Neutrophil (primary cell): ENCODE measurements at regions not wholly inside any gene's neighbourhood (a gene's known extent, or its start where the extent isn't known, plus 50 kb on each side); places are given as distances from the start of the nearest gene placed in this dataset.

Source experiments
- H3K27ac ChIP-seq: fragments of 200-600 bp; sonication (generic); 2 replicates; pipeline ENCODE4 v1.5.1; 2016; ENCODE audit warnings: mild to moderate bottlenecking, moderate library complexity
- H3K27me3 ChIP-seq: fragments of 200-600 bp; sonication (generic); 2 replicates; pipeline ENCODE4 v1.6.0; 2016; ENCODE audit warnings: mild to moderate bottlenecking
- H3K36me3 ChIP-seq: fragments of 200-600 bp; sonication (generic); 2 replicates; pipeline ENCODE4 v1.5.1; 2017
- H3K4me1 ChIP-seq, 2 experiments: fragments of 200-600 bp in 1 of 2; sonication (generic) in 1 of 2; 1 replicate in 1 of 2; 2 replicates in 1 of 2; pipeline versions ENCODE4 v1.5.1 to v1.6.1; 2013 to 2016; ENCODE audit warnings: low read depth in 1 of 2, low read length in 1 of 2, mild to moderate bottlenecking in 1 of 2, moderate library complexity in 1 of 2; ENCODE audit not compliant: control insufficient read depth in 1 of 2, insufficient read depth in 1 of 2
- H3K4me3 ChIP-seq, 2 experiments: fragments of 200-600 bp in 1 of 2; sonication (generic) in 1 of 2; 1 replicate in 1 of 2; 2 replicates in 1 of 2; pipeline ENCODE4 v1.5.1; 2013 to 2016; ENCODE audit warnings: low read depth in 1 of 2, low read length in 1 of 2, mild to moderate bottlenecking in 1 of 2, moderate library complexity in 1 of 2
- H3K9me3 ChIP-seq: fragments of 200-600 bp; sonication (generic); 2 replicates; pipeline ENCODE4 v1.5.1; 2016
- CTCF ChIP-seq: fragments of 200-600 bp; sonication (generic); IDR thresholded peaks from 2 replicates; pipeline ENCODE4 v1.5.1; 2016; ENCODE audit warnings: antibody characterized with exemption

- no peak for TF ChIP-seq CTCF
- Histone ChIP-seq H3K4me3 (no peak overlapping the region), H3K4me1 (no peaks in the 10 kb centered on the region), H3K27me3 (no peaks in the 10 kb centered on the region), H3K27ac (no peak overlapping the region), H3K9me3 (no peaks in the 10 kb centered on the region), H3K36me3 (no peaks in the 10 kb centered on the region)
These were observed 55.5 kb downstream of the MID1IP1 start for GRCh38 chrX:38856670-38857265.

DNA sequence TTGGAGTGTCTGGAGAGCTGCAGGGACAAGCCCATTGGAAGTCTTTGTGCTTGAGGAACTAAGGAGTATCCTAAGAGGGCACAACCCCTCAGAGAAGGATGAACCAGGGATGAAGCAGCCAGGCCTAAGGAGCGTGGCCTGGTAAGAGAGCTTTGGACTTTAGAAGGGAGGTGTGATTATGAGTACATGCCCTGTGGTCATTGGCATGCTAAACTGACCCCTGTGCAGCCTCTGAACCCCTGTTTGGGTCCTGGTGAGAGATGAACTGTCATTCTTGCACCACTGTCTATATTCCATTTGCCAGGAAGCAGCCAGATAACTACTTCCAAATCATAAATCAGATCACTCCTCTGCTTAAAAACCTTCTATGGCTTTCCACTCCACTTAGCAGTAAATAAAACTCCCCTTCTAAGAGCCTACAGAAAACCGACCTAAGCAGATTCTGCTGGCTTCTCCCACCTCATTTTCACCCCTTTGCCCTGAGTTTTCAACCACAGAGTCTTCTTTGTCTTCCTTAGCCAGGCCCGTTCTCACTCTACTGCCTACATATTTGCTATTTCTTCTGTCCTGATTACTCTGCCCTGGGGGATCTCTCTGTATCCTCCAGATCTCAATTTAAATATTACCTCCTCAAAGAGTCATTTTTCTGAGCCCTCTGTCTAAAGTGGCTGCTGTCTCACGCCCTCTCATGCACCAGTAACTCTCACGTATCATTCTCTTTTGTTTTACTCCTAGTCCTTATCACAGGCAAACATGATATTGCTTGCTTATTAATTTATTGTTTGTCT lies 56.7 kb downstream of the MID1IP1 start:
- Histone ChIP-seq H3K4me3 (no peak overlapping the region), H3K27ac (no peak overlapping the region), H3K36me3 (no peaks in the 10 kb centered on the region), H3K9me3 (no peaks in the 10 kb centered on the region), H3K27me3 (no peaks in the 10 kb centered on the region), H3K4me1 (peaks cover 5% of the 10 kb centered on the region in 2 experiments)
- TF ChIP-seq CTCF = no peak

DNA sequence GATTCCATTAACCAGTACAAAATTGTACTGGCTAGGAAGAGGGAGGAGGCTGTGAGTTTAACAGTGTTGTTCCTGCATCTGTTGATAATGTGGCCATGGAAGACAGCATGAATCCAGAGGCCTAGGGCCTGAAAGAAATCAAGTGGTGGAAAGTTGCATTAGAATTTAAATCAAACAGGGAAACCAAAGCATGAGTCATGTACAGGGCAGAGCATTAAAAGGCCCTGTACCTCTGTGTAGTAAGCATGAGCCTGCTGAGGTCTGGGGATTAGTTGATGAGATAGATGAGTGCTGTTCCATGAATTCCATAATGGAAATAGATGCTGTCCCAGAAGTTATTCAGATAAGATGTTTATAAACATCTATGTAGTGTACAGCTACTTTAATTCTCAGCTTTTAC lies 58.3 kb downstream of the MID1IP1 start:
- Histone ChIP-seq H3K27ac (no peak overlapping the region), H3K27me3 (no peaks in the 10 kb centered on the region)
- no peak for TF ChIP-seq CTCF

DNA sequence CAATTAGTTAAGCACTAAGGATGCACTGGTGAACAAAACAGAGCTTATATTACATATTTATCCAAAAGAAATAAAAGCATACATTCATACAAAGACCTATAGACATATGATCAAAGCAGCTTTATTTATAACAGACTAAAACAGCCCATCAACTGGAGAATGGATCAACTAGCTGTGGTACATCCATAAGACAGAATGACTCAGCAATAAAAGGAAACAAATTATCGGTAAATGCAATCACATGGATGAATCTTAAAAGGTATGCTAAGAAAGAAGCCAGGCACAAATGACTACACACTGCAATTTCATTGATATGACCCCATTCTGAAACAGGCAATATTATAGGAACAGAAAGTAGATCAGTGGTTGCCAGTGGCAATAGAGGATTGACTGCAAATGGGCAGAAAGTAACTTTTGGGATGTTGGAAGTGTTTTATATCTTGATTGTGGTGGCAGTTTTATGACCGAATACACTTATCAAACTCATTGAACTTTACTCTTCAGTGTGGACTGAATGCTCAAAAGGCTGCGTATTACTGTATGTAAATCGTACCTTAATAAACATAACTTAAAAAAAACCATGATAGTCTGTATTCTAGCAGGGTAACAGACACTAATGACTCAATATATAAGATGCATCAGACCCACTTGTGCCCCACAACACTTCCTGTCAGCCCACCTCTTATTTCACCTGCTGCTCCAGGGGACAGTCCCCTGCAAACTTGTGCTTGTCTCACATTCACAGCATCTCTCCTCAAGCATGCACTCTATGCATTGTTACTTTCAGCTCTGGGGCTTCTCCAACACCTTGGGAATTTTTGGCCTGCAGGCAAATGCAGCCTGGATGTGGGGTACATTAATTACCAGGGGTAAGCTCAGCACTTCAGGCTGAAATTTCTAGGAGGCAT lies 59.1 kb downstream of the MID1IP1 start:
- no peak overlapping the region for H3K27ac ChIP-seq
- TF ChIP-seq CTCF = no peak
- H3K4me1 ChIP-seq = peaks cover 5 to 6% of the 10 kb centered on the region in 2 experiments
- no peaks in the 10 kb centered on the region for H3K9me3 ChIP-seq
- H3K4me3 ChIP-seq = no peak overlapping the region
- no peaks in the 10 kb centered on the region for H3K36me3 ChIP-seq
- H3K27me3 ChIP-seq = no peaks in the 10 kb centered on the region

More for the DNA sequence above, 58.3 kb downstream of the MID1IP1 start:
- Histone ChIP-seq H3K4me3 (no peak overlapping the region), H3K4me1 (peaks cover 5 to 6% of the 10 kb centered on the region in 2 experiments), H3K36me3 (no peaks in the 10 kb centered on the region), H3K9me3 (no peaks in the 10 kb centered on the region)

DNA sequence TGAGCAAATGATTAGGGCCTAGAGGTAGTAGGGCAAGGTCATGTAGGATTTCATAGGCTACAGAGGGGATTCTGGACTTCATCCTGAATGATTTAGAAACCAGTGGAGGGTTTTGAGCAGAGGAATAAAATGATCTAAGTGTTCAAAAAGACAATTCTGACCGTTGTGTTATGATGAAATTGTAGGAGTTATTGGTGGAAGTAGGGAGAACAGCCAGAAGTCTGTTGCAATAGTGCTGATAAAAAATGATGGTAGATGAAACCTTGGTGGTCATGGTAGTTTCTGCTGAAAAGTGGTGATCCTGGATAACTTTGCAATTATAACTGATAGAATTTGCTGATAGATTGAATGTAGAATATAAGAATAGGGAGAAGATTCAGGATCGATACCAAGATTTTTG lies 60.2 kb downstream of the MID1IP1 start:
- no peak for TF ChIP-seq CTCF
- Histone ChIP-seq H3K27ac (no peak overlapping the region), H3K9me3 (no peaks in the 10 kb centered on the region), H3K27me3 (no peaks in the 10 kb centered on the region), H3K36me3 (no peaks in the 10 kb centered on the region), H3K4me1 (peaks cover 5 to 6% of the 10 kb centered on the region in 2 experiments), H3K4me3 (no peak overlapping the region)
